ENCODE measurements at regions not wholly inside any gene's neighbourhood (a gene's known extent, or its start where the extent isn't known, plus 50 kb on each side); places are given as distances from the start of the nearest gene placed in this dataset.

GRCh38 chr15:37880835-37881153 is 53.6 kb upstream of the TMCO5A start:
- H3K4me3 ChIP-seq: no peak overlapping the region
- peaks cover 4% of the 10 kb centered on the region for H3K4me1 Mint-ChIP-seq
- H2AFZ ChIP-seq: no peak overlapping the region
- H3K9me3 Mint-ChIP-seq: no peaks in the 10 kb centered on the region
- H3K27ac ChIP-seq (ENCODE audit: low read depth): no peak overlapping the region
- H3K4me1 ChIP-seq (ENCODE audit: insufficient read depth): no peaks in the 10 kb centered on the region
- no peak overlapping the region for H3K4me2 ChIP-seq
- DNase-seq (ENCODE audit: low spot score) (no peak), ATAC-seq (no peak)
- H3K27ac Mint-ChIP-seq: no peak overlapping the region
- no peaks in the 10 kb centered on the region for H3K79me2 ChIP-seq (replicated peaks; ENCODE audit: insufficient read depth)
- H4K20me1 ChIP-seq (replicated peaks; ENCODE audit: insufficient read depth): no peaks in the 10 kb centered on the region
- no peaks in the 10 kb centered on the region for H3K27me3 ChIP-seq (ENCODE audit: insufficient read depth)
- TF ChIP-seq EZH2phosphoT487 (IDR thresholded peaks at IDR 0.05; ENCODE audit: unreplicated experiment) (no peak), ZNF462 (CRISPR knock-in tag; IDR thresholded peaks at IDR 0.05) (no peak), REST (IDR thresholded peaks at IDR 0.05; ENCODE audit: unreplicated experiment) (no peak), EZH2 (IDR thresholded peaks at IDR 0.05; ENCODE audit: low read depth, unreplicated experiment) (no peak), NANOG (IDR thresholded peaks at IDR 0.05; ENCODE audit: borderline replicate concordance) (no peak), ETS1 (IDR thresholded peaks at IDR 0.05) (no peak), ZNF114 (CRISPR knock-in tag; IDR thresholded peaks at IDR 0.05) (no peak), STAT1 (IDR thresholded peaks at IDR 0.05; ENCODE audit: unreplicated experiment) (no peak), JUNB (IDR thresholded peaks at IDR 0.05; ENCODE audit: unreplicated experiment) (no peak), POLR2AphosphoS5 (IDR thresholded peaks at IDR 0.05; ENCODE audit: low read depth) (no peak), CREB1 (CRISPR knock-in tag; IDR thresholded peaks at IDR 0.05; ENCODE audit: low read depth) (no peak), ZNF331 (CRISPR knock-in tag; IDR thresholded peaks at IDR 0.05; ENCODE audit: low read depth) (no peak), CTCF (conservative IDR thresholded peaks at IDR 0.05; ENCODE audit: low read depth in 2 of 2) (no peak)
- H3K27me3 Mint-ChIP-seq (ENCODE audit: insufficient read depth, low read depth, poor library complexity): peaks cover 2% of the 10 kb centered on the region
- H3K9me2 ChIP-seq (ENCODE audit: insufficient read depth): no peaks in the 10 kb centered on the region
- no peaks in the 10 kb centered on the region for H3F3A ChIP-seq (replicated peaks; ENCODE audit: low read depth)
- H3K36me3 Mint-ChIP-seq (ENCODE audit: low read depth): no peaks in the 10 kb centered on the region
- H3K36me3 ChIP-seq (ENCODE audit: insufficient read depth): no peaks in the 10 kb centered on the region
- no peak overlapping the region for H3K4me3 Mint-ChIP-seq

Data from GM23338 (cell line).